ENCODE measurements at regions not wholly inside any gene's neighbourhood (a gene's known extent, or its start where the extent isn't known, plus 50 kb on each side); places are given as distances from the start of the nearest gene placed in this dataset.

- H3K4me1 ChIP-seq (ENCODE audit: control extremely low read depth in 1 of 4, control insufficient read depth in 4 of 4, insufficient read depth in 4 of 4, low read length in 3 of 4) = peaks cover 12 to 38% (median 12%) of the 10 kb centered on the region in 4 experiments
These were observed 153.4 kb upstream of the CARMIL1 start for GRCh38 chr6:25125736-25126135.

GRCh38 chr6:25127076-25127837 lies 151.9 kb upstream of the CARMIL1 start:
- Histone ChIP-seq H3K36me3 (ENCODE audit: control insufficient read depth in 4 of 4, insufficient read depth in 4 of 4, low read length in 3 of 4) (peaks cover 5 to 62% (median 29%) of the 10 kb centered on the region in 4 experiments), H3K9me3 (ENCODE audit: control extremely low read depth in 1 of 5, control insufficient read depth in 4 of 5, insufficient read depth in 2 of 5, low read depth in 1 of 5, low read length in 4 of 5) (no peaks in the 10 kb centered on the region), H3K4me3 (ENCODE audit: control insufficient read depth in 1 of 7, extremely low read depth in 1 of 7, insufficient read depth in 4 of 7, low read depth in 2 of 7, low read length in 6 of 7) (peak overlapping the region in 1 of 7 experiments; percentile 31), H3K27ac (ENCODE audit: insufficient read depth in 1 of 2, low read depth in 1 of 2, low read length in 2 of 2, poor library complexity in 1 of 2, severe bottlenecking in 2 of 2) (peak overlapping the region in 1 of 2 experiments; percentile 10), H3K4me1 (ENCODE audit: control extremely low read depth in 1 of 4, control insufficient read depth in 4 of 4, insufficient read depth in 4 of 4, low read length in 3 of 4) (peaks cover 12 to 46% (median 15%) of the 10 kb centered on the region in 4 experiments), H3K27me3 (replicated peaks in 2 of 5; ENCODE audit: control insufficient read depth in 4 of 5, insufficient read depth in 5 of 5, low read length in 4 of 5) (no peaks in the 10 kb centered on the region)
- WGBS (ENCODE audit: insufficient coverage) = 90% methylated on average over 2 of the region's 5 CpGs
- ChIA-PET CTCF (interaction anchor here (0.8 to 1.7 kb wide), 5 partner anchors 11 to 27 kb away, joined by 3 to 5 read pairs (median 4); no protein-coding TSS in a partner anchor), POLR2A (interaction anchor here (0.7 kb wide), 1 partner anchor 9 kb away, joined by 3 read pairs; no protein-coding TSS in a partner anchor)
- peak in 2 of 3 donors; percentile 63 to 75 for DNase-seq

More at GRCh38 chr6:25125736-25126135, 153.4 kb upstream of the CARMIL1 start:
- H3K4me3 ChIP-seq (ENCODE audit: control insufficient read depth in 1 of 7, extremely low read depth in 1 of 7, insufficient read depth in 4 of 7, low read depth in 2 of 7, low read length in 6 of 7) = no peak overlapping the region
- H3K9me3 ChIP-seq (ENCODE audit: control extremely low read depth in 1 of 5, control insufficient read depth in 4 of 5, insufficient read depth in 2 of 5, low read depth in 1 of 5, low read length in 4 of 5) = peaks cover 0 to 4% (median 0%) of the 10 kb centered on the region in 5 experiments
- H3K27me3 ChIP-seq (replicated peaks in 2 of 5; ENCODE audit: control insufficient read depth in 4 of 5, insufficient read depth in 5 of 5, low read length in 4 of 5) = no peaks in the 10 kb centered on the region
- H3K27ac ChIP-seq (ENCODE audit: insufficient read depth in 1 of 2, low read depth in 1 of 2, low read length in 2 of 2, poor library complexity in 1 of 2, severe bottlenecking in 2 of 2) = no peak overlapping the region
- 100% methylated on average over 5 of the region's 5 CpGs for WGBS (ENCODE audit: insufficient coverage)
- no peak for DNase-seq
- peaks cover 7 to 74% (median 33%) of the 10 kb centered on the region in 4 experiments for H3K36me3 ChIP-seq (ENCODE audit: control insufficient read depth in 4 of 4, insufficient read depth in 4 of 4, low read length in 3 of 4)
- POLR2A ChIA-PET = interaction anchor here (0.7 kb wide), 1 partner anchor 54 kb away, joined by 3 read pairs; no protein-coding TSS in a partner anchor
- CTCF ChIA-PET = no interaction called here

DNA sequence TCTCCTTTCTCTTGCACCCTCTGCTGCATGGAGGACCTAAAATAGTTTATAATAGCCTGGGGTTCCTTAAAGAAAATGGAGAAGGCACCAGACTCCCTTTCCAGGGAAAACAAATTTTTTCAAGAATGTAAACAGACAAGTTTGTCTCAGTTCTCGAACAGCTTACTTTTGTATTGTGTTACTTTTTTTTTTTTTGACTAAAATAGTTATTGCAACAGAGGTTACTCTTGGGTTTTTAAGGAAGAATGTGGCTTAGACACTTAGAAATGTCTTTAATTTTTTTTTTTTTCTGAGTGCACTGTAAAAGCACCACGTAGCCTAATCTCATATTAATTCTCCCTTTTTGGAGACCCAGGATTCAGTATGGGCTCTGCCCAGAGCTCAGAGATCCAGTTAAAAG lies 148.7 kb upstream of the CARMIL1 start:
- CTCF ChIA-PET = no interaction called here

DNA sequence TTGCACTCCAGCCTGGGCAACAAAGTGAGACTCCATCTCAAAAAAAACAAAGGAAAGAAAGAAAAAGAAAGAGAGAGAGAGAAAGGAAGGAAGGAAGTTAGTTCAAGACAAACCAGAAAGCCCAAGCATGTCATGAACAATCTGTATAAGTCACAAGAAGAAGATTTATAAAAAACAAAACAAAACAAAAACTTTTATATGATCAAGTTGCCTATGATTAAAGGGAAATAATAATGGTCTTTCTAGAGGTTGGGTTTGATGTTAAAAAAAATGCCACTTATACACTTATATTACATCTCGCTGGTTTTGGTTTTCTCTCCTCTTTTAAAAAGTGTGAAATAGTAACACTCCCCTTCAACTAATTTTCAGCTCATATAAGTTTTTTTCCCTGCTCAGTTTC lies 146.2 kb upstream of the CARMIL1 start:
- no peaks in the 10 kb centered on the region for H3K27me3 ChIP-seq (replicated peaks in 2 of 5; ENCODE audit: control insufficient read depth in 4 of 5, insufficient read depth in 5 of 5, low read length in 4 of 5)
- WGBS (ENCODE audit: insufficient coverage) = 100% methylated on average over 1 of the region's 1 CpG
- H3K4me3 ChIP-seq (ENCODE audit: control insufficient read depth in 1 of 7, extremely low read depth in 1 of 7, insufficient read depth in 4 of 7, low read depth in 2 of 7, low read length in 6 of 7) = no peak overlapping the region
- peaks cover 0 to 22% (median 3%) of the 10 kb centered on the region in 5 experiments for H3K9me3 ChIP-seq (ENCODE audit: control extremely low read depth in 1 of 5, control insufficient read depth in 4 of 5, insufficient read depth in 2 of 5, low read depth in 1 of 5, low read length in 4 of 5)
- peaks cover 0 to 57% (median 27%) of the 10 kb centered on the region in 4 experiments for H3K36me3 ChIP-seq (ENCODE audit: control insufficient read depth in 4 of 4, insufficient read depth in 4 of 4, low read length in 3 of 4)
- no peak overlapping the region for H3K27ac ChIP-seq (ENCODE audit: insufficient read depth in 1 of 2, low read depth in 1 of 2, low read length in 2 of 2, poor library complexity in 1 of 2, severe bottlenecking in 2 of 2)
- DNase-seq = peak in 1 of 3 donors; percentile 18
- ChIA-PET CTCF (interaction anchor here (0.7 to 1.6 kb wide), 2 partner anchors 13 to 32 kb away, joined by 3 to 5 read pairs; no protein-coding TSS in a partner anchor), POLR2A (no interaction called here)
- peaks cover 18 to 49% (median 23%) of the 10 kb centered on the region in 4 experiments for H3K4me1 ChIP-seq (ENCODE audit: control extremely low read depth in 1 of 4, control insufficient read depth in 4 of 4, insufficient read depth in 4 of 4, low read length in 3 of 4)

More for the DNA sequence above, 148.7 kb upstream of the CARMIL1 start:
- peak overlapping the region in 2 of 7 experiments; percentile 11 to 54 for H3K4me3 ChIP-seq (ENCODE audit: control insufficient read depth in 1 of 7, extremely low read depth in 1 of 7, insufficient read depth in 4 of 7, low read depth in 2 of 7, low read length in 6 of 7)
- peak in 2 of 3 donors; percentile 8 to 41 for DNase-seq
- WGBS (ENCODE audit: insufficient coverage) = no CpG with 5 or more reads among the region's 2 CpGs
- peaks cover 0 to 62% (median 36%) of the 10 kb centered on the region in 4 experiments for H3K36me3 ChIP-seq (ENCODE audit: control insufficient read depth in 4 of 4, insufficient read depth in 4 of 4, low read length in 3 of 4)
- H3K27me3 ChIP-seq (replicated peaks in 2 of 5; ENCODE audit: control insufficient read depth in 4 of 5, insufficient read depth in 5 of 5, low read length in 4 of 5) = no peaks in the 10 kb centered on the region
- H3K4me1 ChIP-seq (ENCODE audit: control extremely low read depth in 1 of 4, control insufficient read depth in 4 of 4, insufficient read depth in 4 of 4, low read length in 3 of 4) = peaks cover 10 to 40% (median 11%) of the 10 kb centered on the region in 4 experiments
- POLR2A ChIA-PET = no interaction called here
- peak overlapping the region in 1 of 2 experiments; percentile 54 for H3K27ac ChIP-seq (ENCODE audit: insufficient read depth in 1 of 2, low read depth in 1 of 2, low read length in 2 of 2, poor library complexity in 1 of 2, severe bottlenecking in 2 of 2)
- H3K9me3 ChIP-seq (ENCODE audit: control extremely low read depth in 1 of 5, control insufficient read depth in 4 of 5, insufficient read depth in 2 of 5, low read depth in 1 of 5, low read length in 4 of 5) = peaks cover 0 to 22% (median 3%) of the 10 kb centered on the region in 5 experiments

DNA sequence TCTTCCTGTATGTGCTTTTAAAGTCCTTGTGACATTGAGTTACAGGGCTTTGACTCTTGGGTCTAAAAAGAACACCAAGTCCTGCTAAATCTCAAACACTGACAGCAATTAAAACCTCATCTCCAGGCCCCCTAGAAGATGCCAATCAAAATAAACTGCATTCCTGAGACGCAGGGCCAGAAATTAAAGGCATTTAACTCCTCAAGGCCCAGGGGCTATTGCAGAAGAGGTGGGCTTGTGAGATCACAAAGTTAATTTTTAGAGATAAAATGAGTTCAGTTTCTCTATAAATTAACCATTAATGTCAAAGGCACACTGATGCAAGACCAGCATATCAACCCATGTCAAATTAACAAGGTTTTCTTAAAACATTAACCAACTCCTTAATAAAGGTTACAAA lies 145.6 kb upstream of the CARMIL1 start:
- peaks cover 0 to 22% (median 3%) of the 10 kb centered on the region in 5 experiments for H3K9me3 ChIP-seq (ENCODE audit: control extremely low read depth in 1 of 5, control insufficient read depth in 4 of 5, insufficient read depth in 2 of 5, low read depth in 1 of 5, low read length in 4 of 5)
- H3K4me3 ChIP-seq (ENCODE audit: control insufficient read depth in 1 of 7, extremely low read depth in 1 of 7, insufficient read depth in 4 of 7, low read depth in 2 of 7, low read length in 6 of 7) = peak overlapping the region in 1 of 7 experiments; percentile 35
- H3K27me3 ChIP-seq (replicated peaks in 2 of 5; ENCODE audit: control insufficient read depth in 4 of 5, insufficient read depth in 5 of 5, low read length in 4 of 5) = no peaks in the 10 kb centered on the region
- no peak overlapping the region for H3K27ac ChIP-seq (ENCODE audit: insufficient read depth in 1 of 2, low read depth in 1 of 2, low read length in 2 of 2, poor library complexity in 1 of 2, severe bottlenecking in 2 of 2)
- DNase-seq = no peak
- peaks cover 20 to 50% (median 25%) of the 10 kb centered on the region in 4 experiments for H3K4me1 ChIP-seq (ENCODE audit: control extremely low read depth in 1 of 4, control insufficient read depth in 4 of 4, insufficient read depth in 4 of 4, low read length in 3 of 4)
- ChIA-PET CTCF (interaction anchor here (1.6 kb wide), 1 partner anchor 13 kb away, joined by 5 read pairs; no protein-coding TSS in a partner anchor), POLR2A (no interaction called here)
- peaks cover 0 to 50% (median 23%) of the 10 kb centered on the region in 4 experiments for H3K36me3 ChIP-seq (ENCODE audit: control insufficient read depth in 4 of 4, insufficient read depth in 4 of 4, low read length in 3 of 4)
- WGBS (ENCODE audit: insufficient coverage) = no CpG with 5 or more reads among the region's 1 CpG

DNA sequence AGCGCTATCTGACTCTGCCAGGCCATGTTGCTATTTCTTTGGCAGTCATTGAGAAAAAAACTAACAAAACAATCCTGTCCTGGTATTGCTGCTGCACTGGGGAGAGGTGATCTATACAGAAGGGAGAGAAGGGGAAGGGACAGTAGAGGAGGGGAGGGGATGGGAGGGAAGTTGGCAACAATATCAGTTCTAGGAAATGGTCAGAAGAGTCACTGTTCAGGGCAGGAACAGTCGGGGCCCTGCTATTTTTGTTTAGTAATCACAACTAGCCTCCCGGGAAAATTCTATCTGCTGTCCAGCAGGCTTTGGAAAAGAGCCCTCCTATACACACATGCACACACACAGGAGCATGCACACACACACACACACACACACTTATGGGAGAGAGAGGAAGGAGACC lies 142.3 kb upstream of the CARMIL1 start:
- H3K9me3 ChIP-seq (ENCODE audit: control extremely low read depth in 1 of 5, control insufficient read depth in 4 of 5, insufficient read depth in 2 of 5, low read depth in 1 of 5, low read length in 4 of 5) = peaks cover 0 to 22% (median 3%) of the 10 kb centered on the region in 5 experiments
- H3K4me1 ChIP-seq (ENCODE audit: control extremely low read depth in 1 of 4, control insufficient read depth in 4 of 4, insufficient read depth in 4 of 4, low read length in 3 of 4) = peaks cover 25 to 42% (median 29%) of the 10 kb centered on the region in 4 experiments
- peak overlapping the region; percentile 74 to 90 for H3K27ac ChIP-seq (ENCODE audit: insufficient read depth in 1 of 2, low read depth in 1 of 2, low read length in 2 of 2, poor library complexity in 1 of 2, severe bottlenecking in 2 of 2)
- H3K4me3 ChIP-seq (ENCODE audit: control insufficient read depth in 1 of 7, extremely low read depth in 1 of 7, insufficient read depth in 4 of 7, low read depth in 2 of 7, low read length in 6 of 7) = peak overlapping the region in 6 of 7 experiments; percentile 66 to 90 (median 80)
- peaks cover 0 to 40% (median 20%) of the 10 kb centered on the region in 4 experiments for H3K36me3 ChIP-seq (ENCODE audit: control insufficient read depth in 4 of 4, insufficient read depth in 4 of 4, low read length in 3 of 4)
- CTCF ChIA-PET = no interaction called here
- H3K27me3 ChIP-seq (replicated peaks in 2 of 5; ENCODE audit: control insufficient read depth in 4 of 5, insufficient read depth in 5 of 5, low read length in 4 of 5) = no peaks in the 10 kb centered on the region
- no CpG with 5 or more reads among the region's 3 CpGs for WGBS (ENCODE audit: insufficient coverage)
- POLR2A ChIA-PET = no interaction called here
- peak in 2 of 3 donors; percentile 24 to 45 for DNase-seq

Data from common myeloid progenitor, CD34-positive (primary cell).